HG03439 (cell line): ENCODE measurements at regions not wholly inside any gene's neighbourhood (a gene's known extent, or its start where the extent isn't known, plus 50 kb on each side); places are given as distances from the start of the nearest gene placed in this dataset.
"Not testable (repeated sequence)": the region's sequence is repeated elsewhere in the genome, so short reads cannot be mapped to it uniquely, and the experiment has no call there.

ENCODE experiments used
- ATAC-seq: cut with Tn5 transposase; IDR thresholded peaks from one replicate; pipeline ENCODE4 v1.9.1; 2021; ENCODE audit warnings: mild to moderate bottlenecking, moderate library complexity; ENCODE audit not compliant: unreplicated experiment

DNA sequence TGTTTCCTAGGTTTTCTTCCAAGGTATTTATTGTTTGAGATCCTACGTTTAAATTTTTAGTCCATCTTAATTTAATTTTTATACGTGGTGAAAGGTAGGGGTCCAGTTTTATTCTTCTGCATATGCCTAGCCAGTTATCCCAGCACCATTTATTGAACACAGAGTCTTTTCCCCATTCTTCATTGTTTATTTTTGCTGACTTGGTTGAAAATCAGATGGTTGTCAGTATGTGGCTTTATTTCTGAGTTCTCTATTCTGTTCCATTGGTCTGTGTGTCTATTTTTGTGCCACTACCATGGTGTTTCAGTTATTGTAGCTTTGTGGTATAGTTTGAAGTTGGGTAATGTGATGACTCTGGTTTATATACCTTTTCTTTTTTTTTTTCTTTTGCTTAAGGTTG is 753.0 kb upstream of the GOT2 start:
- no peak for ATAC-seq

DNA sequence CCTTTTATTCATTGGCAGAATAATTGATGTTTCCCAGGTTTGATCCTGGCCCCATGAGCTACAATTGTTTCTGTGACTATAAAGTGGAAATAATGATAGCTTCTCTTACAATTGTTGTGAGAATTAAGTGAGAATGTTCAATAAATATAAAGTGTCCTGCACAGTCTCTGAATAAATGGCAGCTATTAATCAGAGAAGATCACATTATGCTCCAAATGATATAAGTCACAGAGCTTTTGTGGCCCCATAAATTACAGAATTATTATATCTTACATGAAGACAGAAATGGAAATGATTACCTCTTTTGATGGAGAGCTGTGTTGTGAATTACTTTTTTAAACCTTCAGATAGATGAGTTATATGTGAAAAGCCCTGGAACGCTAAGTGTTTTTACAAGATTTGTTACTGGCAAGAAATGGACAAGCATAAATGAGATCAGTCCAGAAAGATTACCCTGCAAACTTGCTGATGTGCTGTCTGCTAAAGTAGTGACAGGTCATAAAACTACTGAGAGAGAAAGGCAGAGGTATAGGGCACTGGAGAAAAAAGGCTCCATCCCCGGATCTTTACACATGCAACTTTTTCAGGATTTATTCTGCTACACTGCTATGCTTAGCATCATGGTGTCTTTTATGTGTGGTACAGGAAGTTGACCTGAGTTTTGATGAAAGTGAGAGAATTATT is 750.9 kb upstream of the GOT2 start:
- ATAC-seq = no peak

DNA sequence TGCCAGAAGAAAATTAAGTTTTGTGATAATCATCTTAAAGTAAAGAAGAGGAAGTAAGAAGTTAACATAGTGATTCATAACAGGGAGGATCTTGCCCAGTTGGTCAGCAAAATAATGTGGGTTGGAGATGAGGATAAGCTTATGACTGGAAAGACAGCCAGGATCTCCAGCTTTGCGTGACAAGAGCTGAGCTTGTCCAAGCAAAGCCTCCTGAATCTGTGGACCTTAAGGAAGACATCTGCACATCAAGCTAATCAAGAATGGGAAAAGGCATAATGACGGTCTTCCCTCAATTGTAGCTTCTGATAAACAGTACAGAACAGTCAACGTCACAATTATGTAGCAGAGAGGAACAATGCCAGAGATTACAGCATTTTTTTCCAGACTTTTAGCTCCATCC is 744.7 kb upstream of the GOT2 start:
- ATAC-seq = no peak

DNA sequence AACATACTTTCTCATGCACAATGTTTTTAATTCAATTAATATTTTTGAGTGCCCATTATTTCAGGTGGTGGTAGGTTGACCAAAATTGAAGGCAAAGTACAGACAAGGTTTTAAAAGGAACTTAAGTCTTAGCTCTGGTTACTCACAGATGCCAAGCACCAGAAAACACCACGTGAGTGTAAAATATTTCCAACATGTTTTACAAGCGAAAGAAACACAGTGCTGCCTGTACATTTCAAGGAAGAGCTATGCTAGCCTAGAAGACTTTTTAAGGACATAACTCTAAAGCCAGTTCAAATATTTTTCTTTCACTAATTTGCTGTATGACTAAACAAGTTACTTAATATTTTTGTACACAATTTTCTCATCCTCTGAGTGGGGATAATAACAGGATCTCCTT is 736.4 kb upstream of the GOT2 start:
- ATAC-seq = no peak

DNA sequence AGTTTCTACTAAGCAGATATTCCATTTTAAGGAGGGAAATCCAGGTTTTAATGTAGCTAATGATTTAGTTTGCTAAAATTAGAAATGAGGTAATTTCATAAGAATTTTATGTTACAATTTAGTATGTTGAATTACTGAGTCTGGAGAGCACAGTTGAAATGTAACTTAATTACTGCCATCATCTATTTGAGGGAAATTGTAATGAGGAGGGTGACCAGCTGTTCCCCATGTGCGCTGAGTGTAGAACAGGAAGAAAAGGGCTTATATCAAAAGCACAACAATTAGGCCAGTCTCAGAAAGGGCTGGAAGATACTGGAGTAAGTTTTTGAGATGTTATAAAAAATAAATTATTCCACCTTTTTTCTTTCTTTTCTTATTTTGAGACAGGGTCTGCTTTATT is 735.1 kb upstream of the GOT2 start:
- ATAC-seq = no peak

DNA sequence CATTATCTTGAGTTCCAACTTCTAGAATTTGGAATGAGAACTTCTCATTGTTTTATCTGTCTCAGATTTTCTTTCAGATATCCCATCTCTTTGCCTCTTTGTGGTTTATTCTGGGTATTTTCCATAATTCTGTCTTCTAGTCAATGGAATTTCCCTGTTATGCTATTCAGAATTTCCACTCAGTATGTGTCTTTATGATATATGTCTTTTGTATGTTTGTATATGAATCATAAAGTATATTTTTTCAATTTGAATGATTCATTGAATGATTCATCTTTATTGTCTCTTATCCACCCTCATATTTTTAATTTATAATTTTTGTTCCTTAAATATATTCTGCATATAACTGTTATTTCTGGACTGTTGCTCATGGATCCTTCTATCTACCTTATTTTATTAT is 729.7 kb upstream of the GOT2 start:
- no peak for ATAC-seq

DNA sequence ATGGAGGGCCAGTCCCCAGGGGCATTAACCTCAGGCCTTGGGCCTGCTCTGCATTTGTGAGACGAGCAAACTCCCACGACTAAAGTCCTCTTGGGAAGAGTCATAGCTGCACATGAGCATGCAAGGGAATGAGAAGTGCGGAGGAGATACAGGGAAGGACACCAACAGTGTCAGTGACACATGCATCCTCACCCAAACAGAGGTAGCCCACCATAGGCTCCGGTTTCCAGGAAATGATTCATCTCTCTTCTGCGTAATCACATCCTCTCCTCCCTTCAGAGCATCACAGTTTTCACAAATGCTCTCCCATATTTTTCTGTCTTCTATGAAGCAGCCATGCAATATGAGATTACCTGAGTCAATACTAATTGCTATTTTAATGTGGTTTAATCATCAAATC is 725.7 kb upstream of the GOT2 start:
- ATAC-seq = no peak

DNA sequence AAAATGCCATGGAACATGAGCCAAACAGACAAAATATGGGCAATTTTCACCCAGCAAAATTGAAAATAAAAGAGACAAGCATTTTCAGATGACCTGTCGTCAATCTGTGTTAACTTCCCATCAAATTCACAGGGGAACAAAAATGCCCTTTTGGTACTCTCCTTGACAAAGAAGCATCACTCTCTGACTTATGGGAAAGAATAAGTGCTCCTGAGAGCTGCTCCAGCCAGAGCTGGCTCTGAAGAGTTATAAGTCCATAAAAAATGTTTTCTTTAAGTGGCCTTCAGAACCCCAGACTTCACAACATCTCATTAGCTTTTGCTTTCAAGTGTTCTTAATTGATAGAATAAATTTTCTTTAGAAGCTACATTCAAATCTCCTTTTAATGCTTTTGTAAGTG is 721.4 kb upstream of the GOT2 start:
- ATAC-seq = no peak

DNA sequence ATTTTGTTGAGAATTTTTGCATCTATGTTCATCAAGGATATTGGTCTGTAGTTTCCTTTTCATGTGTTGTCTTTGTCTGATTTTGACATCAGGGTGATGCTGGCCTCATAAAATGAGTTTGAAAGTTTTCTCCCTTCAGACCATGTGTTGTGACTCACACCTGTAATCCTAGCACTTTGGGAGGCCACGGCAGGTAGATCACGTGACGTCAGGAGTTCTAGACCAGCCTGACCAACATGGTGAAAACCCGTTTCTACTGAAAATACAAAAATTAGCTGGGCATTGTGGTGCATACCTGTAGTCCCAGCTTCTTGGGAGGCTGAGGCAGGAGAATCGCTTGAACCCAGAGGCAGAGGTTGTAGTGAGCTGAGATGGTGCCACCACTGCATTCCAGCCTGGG is 716.4 kb upstream of the GOT2 start:
- not testable (repeated sequence) for ATAC-seq

DNA sequence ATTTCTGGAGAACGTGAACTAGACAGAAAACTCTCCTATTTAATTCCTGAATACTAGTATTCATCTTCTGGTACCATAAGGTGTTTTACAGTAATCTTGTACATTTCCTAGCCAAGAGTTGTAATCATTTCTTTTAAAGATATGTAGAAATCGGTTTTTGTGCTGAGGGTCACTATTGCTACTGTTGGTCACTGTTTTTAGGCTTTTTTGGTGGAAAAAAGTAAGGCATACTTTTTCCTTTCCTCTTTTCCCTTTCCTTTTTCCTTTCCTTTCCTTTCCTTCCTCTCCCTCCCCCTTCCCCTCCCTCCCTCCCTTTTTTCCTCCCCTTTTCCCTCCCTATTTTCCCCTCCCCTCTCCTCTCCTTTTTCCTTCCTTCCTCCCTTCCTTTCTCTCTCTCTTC is 706.4 kb upstream of the GOT2 start:
- no peak for ATAC-seq

DNA sequence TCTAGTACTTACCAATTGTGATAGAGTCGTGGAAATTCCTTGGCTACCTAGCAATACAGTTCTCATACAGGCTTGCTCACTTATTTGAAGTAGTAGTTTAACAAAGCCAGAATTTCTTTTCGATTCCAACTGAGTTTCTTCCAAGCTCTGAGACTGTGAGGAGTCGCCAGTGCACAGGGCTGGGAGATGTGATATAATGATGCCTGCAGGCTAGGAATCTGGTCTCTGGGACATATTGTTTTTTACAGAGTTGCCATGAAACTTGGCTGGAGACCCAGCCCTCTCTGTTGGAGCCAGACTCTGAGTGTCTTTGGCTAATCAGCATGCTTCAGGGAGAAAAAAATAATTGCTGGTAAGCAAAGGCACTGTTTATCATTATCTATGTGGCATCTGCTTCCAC is 698.8 kb upstream of the GOT2 start:
- no peak for ATAC-seq

DNA sequence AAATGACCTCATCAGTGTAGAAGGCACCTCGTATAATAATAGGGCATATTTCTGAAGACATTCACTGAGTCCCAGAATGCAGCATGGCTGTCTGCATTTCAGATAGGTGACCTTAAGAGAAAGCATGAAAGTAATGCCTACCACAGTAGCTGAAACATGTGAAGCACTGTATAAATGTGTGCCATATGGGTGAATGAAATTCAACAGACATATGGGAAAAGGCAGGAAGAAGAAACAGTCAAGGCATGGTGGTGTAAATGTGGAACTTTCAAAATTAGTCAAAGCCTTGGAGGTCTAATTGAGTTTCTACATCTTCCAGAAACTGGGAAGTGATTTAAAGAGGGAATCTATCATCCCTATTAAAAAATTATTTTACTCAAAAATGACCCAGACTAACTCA is 698.2 kb upstream of the GOT2 start:
- ATAC-seq = no peak

DNA sequence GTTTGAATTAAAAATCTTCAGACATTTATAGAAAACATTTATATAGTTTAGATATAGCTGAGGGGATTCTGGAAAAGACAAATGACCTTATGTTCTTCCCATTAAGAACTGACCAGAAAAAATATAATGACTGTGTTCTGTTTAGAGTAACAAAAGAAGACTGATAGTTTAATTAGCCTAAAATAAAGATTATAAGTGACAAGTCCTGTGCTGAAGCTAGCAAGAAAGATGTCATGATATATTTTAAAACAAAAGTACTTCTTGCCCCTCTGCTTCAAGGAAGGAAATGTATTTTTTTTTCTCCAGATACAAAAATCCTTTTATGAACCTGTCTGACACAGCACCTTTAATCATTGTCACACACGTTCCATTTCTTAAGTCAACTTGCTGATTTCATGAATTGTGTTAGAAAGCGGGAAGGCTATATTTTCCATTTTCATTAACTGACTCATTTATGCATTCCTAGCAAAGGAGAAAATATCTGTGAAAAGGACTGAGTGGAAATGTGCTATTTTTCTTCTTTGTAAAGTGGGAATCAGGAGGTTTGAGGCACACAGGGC is 690.7 kb upstream of the GOT2 start:
- no peak for ATAC-seq

DNA sequence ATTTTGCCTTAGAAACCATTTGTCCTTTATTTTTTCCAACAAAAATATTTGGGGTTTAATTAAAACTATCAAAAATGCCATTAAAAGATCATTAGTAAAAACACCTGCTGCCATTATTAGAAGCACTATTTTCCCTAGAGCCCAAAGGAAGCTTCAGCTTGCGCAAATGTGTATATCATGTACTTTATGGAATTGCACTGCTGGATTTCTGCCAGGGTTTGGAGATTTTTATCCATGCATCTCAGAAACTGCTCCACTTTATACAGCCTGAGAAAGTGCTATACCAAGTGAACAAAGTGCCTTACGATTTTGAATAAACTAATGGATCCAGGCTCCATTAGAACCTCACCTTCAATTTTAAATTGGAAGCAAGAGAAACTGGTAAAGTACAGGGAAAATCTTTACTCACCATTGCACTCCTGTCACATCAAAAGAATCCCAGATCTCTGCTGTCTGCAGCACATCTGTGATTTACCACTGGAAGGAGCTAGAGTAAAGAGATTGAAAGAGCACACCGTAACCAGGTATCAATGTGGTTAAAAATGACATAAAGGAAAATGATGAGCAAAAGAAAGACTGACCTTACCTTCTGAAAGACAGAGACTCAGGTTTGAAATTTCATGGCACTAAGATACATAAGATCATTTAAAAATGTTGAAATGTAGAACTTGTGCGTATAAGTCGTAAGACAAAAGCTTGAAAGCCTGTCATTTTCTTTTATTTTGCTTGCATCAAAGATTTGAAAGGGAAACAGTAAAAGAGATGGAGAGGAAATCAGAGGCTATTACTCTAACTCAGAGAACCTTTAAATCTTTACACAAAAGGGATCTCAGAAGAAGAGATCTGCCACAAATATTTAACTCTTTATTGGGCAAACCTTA is 678.1 kb upstream of the GOT2 start:
- no peak for ATAC-seq

DNA sequence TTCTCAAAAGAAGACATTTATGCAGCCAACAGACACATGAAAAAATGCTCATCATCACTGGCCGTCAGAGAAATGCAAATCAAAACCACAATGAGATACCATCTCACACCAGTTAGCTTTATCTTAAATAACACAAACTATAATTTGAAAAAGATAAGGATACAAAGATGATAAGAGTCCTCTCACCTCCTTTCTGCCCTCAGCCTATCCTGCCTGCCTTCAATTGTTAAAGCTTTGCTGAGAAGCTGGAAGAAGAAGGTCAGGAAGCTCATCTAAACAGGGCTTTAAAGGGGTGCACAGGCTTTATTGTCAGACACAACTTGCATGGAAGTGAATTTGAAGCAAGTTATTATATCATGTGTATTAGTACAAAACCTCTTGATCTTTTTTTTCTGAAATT is 676.3 kb upstream of the GOT2 start:
- no peak for ATAC-seq

DNA sequence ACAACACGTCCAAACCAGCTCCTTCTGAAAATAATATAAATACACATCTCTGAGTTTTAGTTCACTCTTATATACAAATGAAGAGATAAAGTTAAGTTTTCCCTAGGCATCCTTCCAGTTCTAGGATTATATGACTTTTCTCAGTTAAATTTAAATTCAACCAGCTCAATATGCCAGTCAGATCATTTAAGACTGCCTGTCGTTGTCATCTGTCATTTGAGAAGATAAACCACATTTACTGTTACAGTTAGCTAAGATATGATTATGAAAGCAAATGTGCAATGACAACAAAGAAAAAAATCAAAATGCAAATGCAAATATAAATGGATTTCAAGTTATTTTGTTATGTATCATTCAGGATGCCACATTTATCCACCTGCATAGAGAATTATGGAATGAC is 671.7 kb upstream of the GOT2 start:
- ATAC-seq = no peak

DNA sequence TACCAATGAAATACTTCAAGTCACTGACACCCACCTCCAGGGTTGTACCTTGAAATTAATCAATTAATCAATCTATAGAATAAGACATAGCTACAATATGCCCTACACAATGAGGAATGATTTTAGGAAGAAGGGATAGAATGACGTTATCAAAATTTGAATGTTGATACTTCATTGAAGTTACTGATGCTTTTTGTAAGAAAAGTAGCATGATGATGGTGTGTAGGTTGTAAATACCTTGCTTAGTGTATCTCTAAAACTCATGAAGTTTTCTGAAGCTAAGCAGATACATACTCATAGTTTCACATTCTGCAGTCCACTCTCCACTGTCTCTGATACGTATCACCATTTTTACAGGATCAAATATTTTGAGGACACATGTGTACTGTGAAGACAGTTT is 670.4 kb upstream of the GOT2 start:
- ATAC-seq = no peak

DNA sequence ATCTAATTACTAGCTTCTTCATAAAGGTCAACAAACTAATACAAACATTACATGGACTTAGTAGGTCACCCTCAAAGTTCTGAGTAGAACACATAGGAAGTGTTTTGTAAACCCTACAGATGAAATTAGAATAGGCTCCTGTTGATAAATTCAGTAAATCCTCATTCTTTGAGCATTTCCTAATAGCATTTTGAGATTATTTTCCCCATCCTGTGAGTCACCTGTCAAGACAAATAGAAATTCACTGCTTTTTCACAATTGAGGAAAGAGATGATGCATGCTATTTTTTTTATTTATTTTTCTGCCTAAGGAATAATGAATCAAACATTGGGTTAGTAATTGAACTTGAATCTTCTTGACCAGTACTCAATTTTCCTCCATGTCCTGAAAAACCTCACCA is 666.7 kb upstream of the GOT2 start:
- ATAC-seq = no peak

DNA sequence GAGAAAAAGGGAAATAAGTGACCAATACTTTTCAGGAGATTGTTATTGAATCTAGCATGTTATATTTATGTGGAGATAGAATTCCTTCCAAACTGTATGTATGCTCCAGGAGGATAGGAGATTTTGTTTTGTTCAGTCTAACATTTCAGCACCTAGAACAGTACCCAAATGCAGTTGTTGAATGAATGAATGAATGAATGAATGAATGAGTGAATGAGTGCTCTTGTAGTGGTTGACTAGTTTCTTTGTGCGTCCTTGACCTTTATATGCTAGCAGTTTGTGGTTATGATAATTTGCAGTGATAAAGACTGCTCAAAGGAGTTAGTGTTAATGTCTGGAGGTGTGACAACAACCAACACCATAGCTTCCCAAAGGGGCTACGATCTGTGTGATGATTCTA is 663.5 kb upstream of the GOT2 start:
- ATAC-seq = no peak

DNA sequence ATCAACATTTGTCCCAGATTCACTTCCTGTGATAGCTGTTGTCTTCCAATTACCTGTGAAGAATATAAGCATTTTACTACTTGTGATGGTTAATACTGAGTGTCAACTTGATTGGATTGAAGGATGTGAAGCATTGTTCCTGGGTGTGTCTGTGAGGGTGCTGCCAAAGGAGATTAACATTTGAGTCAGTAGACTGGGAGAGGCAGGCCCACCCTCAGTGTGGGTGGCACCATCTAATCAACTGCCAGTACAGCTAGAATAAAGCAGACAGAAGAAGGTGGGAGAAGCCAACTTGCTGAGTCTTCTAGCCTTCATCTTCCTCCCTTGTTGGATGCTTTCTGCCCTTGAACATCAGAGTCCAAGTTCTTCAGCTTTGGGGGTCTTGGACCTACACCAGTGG is 660.4 kb upstream of the GOT2 start:
- ATAC-seq = no peak

DNA sequence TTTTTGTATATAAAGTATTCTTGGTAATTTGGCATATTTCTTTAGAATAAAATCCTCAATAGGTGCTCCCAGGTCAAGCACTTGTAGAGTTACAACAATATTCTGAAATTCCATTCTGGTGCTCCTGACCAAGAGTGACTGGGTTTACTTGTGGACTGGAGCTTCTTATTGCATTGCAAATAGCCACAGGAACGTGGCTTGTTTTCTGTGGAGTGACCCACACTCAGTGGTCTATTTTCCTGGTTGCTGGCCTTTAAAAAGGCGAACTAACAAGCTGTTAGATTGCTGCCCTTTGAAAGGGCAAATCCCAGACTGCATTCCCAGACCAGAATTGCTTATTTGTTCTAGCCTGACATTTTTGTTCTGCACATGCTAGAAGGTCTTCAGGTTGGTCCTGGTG is 658.8 kb upstream of the GOT2 start:
- ATAC-seq = no peak

DNA sequence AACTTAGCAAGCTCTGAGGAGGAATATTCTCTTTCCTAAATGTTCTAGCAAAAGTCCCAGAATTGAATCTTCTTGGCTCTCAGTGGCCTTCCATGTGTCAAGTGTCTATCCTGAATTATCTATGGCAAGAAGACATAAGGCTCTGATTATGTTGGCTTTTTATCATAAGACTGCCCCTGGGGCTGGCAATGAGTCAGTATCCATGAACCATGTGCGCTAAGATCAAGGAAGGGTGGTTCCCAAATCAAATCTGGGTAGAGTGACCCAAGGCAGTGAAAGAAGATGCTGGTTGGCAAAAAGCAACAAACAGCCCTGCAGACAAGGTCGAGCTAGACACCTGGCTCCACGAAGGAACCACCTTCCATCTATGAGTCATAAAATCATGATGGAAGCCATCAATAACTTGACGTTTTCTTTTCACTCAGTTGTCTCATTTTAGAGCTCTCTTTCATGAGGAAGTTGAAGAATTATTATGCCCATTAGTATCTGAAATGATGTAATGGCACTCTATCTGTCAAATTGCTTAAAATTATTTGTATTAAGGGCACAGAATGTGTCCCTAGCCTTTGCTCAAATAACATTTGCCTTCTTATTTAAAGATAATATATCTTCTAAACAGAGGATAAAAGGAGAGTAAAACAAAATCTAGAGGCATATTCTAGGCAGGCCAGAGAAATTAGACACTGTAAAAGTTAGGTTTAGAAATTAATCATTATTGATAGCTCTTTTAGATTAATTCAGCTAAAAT is 657.7 kb upstream of the GOT2 start:
- ATAC-seq = no peak
